ENCODE measurements at regions not wholly inside any gene's neighbourhood (a gene's known extent, or its start where the extent isn't known, plus 50 kb on each side); places are given as distances from the start of the nearest gene placed in this dataset.

GRCh38 chr4:152269448-152270191 is 266.3 kb downstream of the FBXW7 start:
- DNase-seq (ENCODE audit: low spot score): no peak
- no peak for FAIRE-seq

- no peak for FAIRE-seq
- no peak for DNase-seq (ENCODE audit: low spot score)
Observed at GRCh38 chr4:152267811-152268210, 268.1 kb downstream of the FBXW7 start.

- no peak for FAIRE-seq
Observed at GRCh38 chr4:152266831-152267480, 268.9 kb downstream of the FBXW7 start.

GRCh38 chr4:152265149-152265621 is 270.7 kb downstream of the FBXW7 start:
- peak; percentile 56 for DNase-seq (ENCODE audit: low spot score)
- FAIRE-seq: peak; percentile 27

More at GRCh38 chr4:152266831-152267480, 268.9 kb downstream of the FBXW7 start:
- DNase-seq (ENCODE audit: low spot score): no peak

- FAIRE-seq (no peak), DNase-seq (ENCODE audit: low spot score) (no peak)
Observed at GRCh38 chr4:152264106-152264505, 271.8 kb downstream of the FBXW7 start.

GRCh38 chr4:152259866-152260265 is 276.0 kb downstream of the FBXW7 start:
- peak; percentile 85 for DNase-seq (ENCODE audit: low spot score)
- FAIRE-seq: peak; percentile 90

- no peak for FAIRE-seq
- DNase-seq (ENCODE audit: low spot score): peak; percentile 63
Observed at GRCh38 chr4:152258804-152259708, 276.8 kb downstream of the FBXW7 start.

GRCh38 chr4:152258391-152258790 is 277.5 kb downstream of the FBXW7 start:
- no peak for DNase-seq (ENCODE audit: low spot score)
- no peak for FAIRE-seq

- no peak for FAIRE-seq
- peak; percentile 38 for DNase-seq (ENCODE audit: low spot score)
Observed at GRCh38 chr4:152257601-152258066, 278.3 kb downstream of the FBXW7 start.

GRCh38 chr4:152256996-152257395 is 278.9 kb downstream of the FBXW7 start:
- DNase-seq (ENCODE audit: low spot score) (no peak), FAIRE-seq (no peak)

- FAIRE-seq (no peak), DNase-seq (ENCODE audit: low spot score) (peak; percentile 20)
Observed at GRCh38 chr4:152255437-152255836, 280.5 kb downstream of the FBXW7 start.

- no peak for DNase-seq (ENCODE audit: low spot score)
- no peak for FAIRE-seq
Observed at GRCh38 chr4:152248347-152248746, 287.5 kb downstream of the FBXW7 start.

GRCh38 chr4:152247271-152247975 is 288.5 kb downstream of the FBXW7 start:
- FAIRE-seq: no peak

GRCh38 chr4:152246659-152247058 is 289.2 kb downstream of the FBXW7 start:
- DNase-seq (ENCODE audit: low spot score): no peak
- FAIRE-seq: no peak

More at GRCh38 chr4:152247271-152247975, 288.5 kb downstream of the FBXW7 start:
- no peak for DNase-seq (ENCODE audit: low spot score)

GRCh38 chr4:152245680-152246079 is 290.2 kb downstream of the FBXW7 start:
- FAIRE-seq: no peak
- no peak for DNase-seq (ENCODE audit: low spot score)

GRCh38 chr4:152244659-152245058 is 291.2 kb downstream of the FBXW7 start:
- DNase-seq (ENCODE audit: low spot score) (no peak), FAIRE-seq (no peak)

- FAIRE-seq (no peak), DNase-seq (ENCODE audit: low spot score) (no peak)
Observed at GRCh38 chr4:152243896-152244595, 291.8 kb downstream of the FBXW7 start.

GRCh38 chr4:152243206-152243605 is 292.7 kb downstream of the FBXW7 start:
- no peak for FAIRE-seq
- no peak for DNase-seq (ENCODE audit: low spot score)

GRCh38 chr4:152240232-152240631 is 295.7 kb downstream of the FBXW7 start:
- no peak for FAIRE-seq

GRCh38 chr4:152239216-152239615 is 296.7 kb downstream of the FBXW7 start:
- no peak for DNase-seq (ENCODE audit: low spot score)
- no peak for FAIRE-seq

More at GRCh38 chr4:152240232-152240631, 295.7 kb downstream of the FBXW7 start:
- no peak for DNase-seq (ENCODE audit: low spot score)

All from RCC 7860 (cell line).